Astrocyte (in vitro differentiated cells and primary cell): ENCODE measurements at regions not wholly inside any gene's neighbourhood (a gene's known extent, or its start where the extent isn't known, plus 50 kb on each side); places are given as distances from the start of the nearest gene placed in this dataset.

Source experiments
- CTCF ChIP-seq: IDR thresholded peaks from 2 replicates; pipeline ENCODE4 v1.5.1; 2011; ENCODE audit warnings: low read depth, mild to moderate bottlenecking, inconsistent platforms, low read length, moderate library complexity; ENCODE audit not compliant: insufficient read depth
- EZH2 ChIP-seq: IDR thresholded peaks from 2 replicates; pipeline ENCODE4 v1.6.1; 2012; ENCODE audit warnings: mild to moderate bottlenecking, low read length, inconsistent platforms; ENCODE audit not compliant: insufficient read depth

DNA sequence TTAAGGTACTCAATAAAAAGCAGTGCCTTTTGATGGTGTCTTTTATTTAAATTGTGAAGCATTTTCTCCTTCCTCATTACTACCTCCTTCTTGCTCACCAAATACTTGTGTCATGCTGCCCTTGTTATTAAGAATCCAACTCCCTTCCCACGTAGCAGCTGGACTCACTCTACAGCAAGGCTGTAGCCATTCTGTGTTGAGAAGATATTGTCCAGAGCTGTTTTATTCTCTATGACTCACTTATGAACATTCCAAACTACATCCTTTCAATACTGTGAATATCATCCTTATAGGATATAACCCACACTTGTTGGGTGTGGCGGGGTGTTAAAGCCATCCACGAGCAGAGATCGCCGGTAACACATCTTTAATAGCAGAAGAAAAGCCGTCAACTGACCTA lies 1671.5 kb upstream of the SLC10A2 start:
- TF ChIP-seq CTCF (no peak), EZH2 (no peak)
